Neural progenitor cell (in vitro differentiated cells): ENCODE measurements at regions not wholly inside any gene's neighbourhood (a gene's known extent, or its start where the extent isn't known, plus 50 kb on each side); places are given as distances from the start of the nearest gene placed in this dataset.

ENCODE experiments used
- DNase-seq: peaks from one replicate; pipeline ENCODE4 v3.0.0-alpha.2; 2016; ENCODE audit warnings: low spot score
- H2AFZ ChIP-seq: fragments of 200-600 bp; sonication (generic); replicated peaks from 2 replicates; pipeline ENCODE4 v1.6.1; 2016; ENCODE audit warnings: antibody characterized with exemption
- H3F3A ChIP-seq: fragments of 200-600 bp; sonication (generic); 2 replicates; pipeline ENCODE4 v1.6.1; 2016; ENCODE audit warnings: antibody characterized with exemption, low read depth
- H3K27ac ChIP-seq: fragments of 200-600 bp; sonication (generic); 2 replicates; pipeline ENCODE4 v1.5.1; 2016; ENCODE audit warnings: mild to moderate bottlenecking
- H3K27me3 ChIP-seq: fragments of 200-600 bp; sonication (generic); 2 replicates; pipeline ENCODE4 v1.6.1; 2016; ENCODE audit warnings: mild to moderate bottlenecking, moderate library complexity
- H3K36me3 ChIP-seq: fragments of 200-600 bp; sonication (generic); 2 replicates; pipeline ENCODE4 v1.5.1; 2016
- H3K4me1 ChIP-seq: fragments of 200-600 bp; sonication (generic); 2 replicates; pipeline ENCODE4 v1.6.1; 2016; ENCODE audit warnings: mixed run types
- H3K4me2 ChIP-seq: fragments of 200-600 bp; sonication (generic); 2 replicates; pipeline ENCODE4 v1.6.1; 2016
- H3K4me3 ChIP-seq: fragments of 200-600 bp; sonication (generic); 2 replicates; pipeline ENCODE4 v1.5.1; 2016
- H3K79me2 ChIP-seq: fragments of 200-600 bp; sonication (generic); 2 replicates; pipeline ENCODE4 v1.6.1; 2016; ENCODE audit warnings: low read depth
- H3K9ac ChIP-seq: fragments of 200-600 bp; sonication (generic); 2 replicates; pipeline ENCODE4 v1.6.1; 2016
- H3K9me3 ChIP-seq: fragments of 200-600 bp; sonication (generic); 2 replicates; pipeline ENCODE4 v1.5.1; 2016; ENCODE audit warnings: low read depth
- H4K20me1 ChIP-seq: fragments of 200-600 bp; sonication (generic); 2 replicates; pipeline ENCODE4 v1.6.1; 2016; ENCODE audit warnings: low read depth
- H3K27ac Mint-ChIP-seq: 3 replicates; pipeline ENCODE4 v1.8.0; 2021; ENCODE audit warnings: mixed read lengths
- H3K27me3 Mint-ChIP-seq: 2 replicates; pipeline ENCODE4 v1.8.0; 2022; ENCODE audit warnings: low read depth, mild to moderate bottlenecking, inconsistent platforms, moderate library complexity, mixed read lengths; ENCODE audit not compliant: insufficient read depth
- H3K36me3 Mint-ChIP-seq: 3 replicates; pipeline ENCODE4 v1.8.0; 2021; ENCODE audit warnings: mixed read lengths
- H3K4me1 Mint-ChIP-seq: 3 replicates; pipeline ENCODE4 v1.8.0; 2021; ENCODE audit warnings: mixed read lengths
- H3K4me3 Mint-ChIP-seq: 3 replicates; pipeline ENCODE4 v1.8.0; 2021; ENCODE audit warnings: mild to moderate bottlenecking, moderate library complexity, mixed read lengths
- H3K9me3 Mint-ChIP-seq: 3 replicates; pipeline ENCODE4 v1.8.0; 2020; ENCODE audit warnings: mixed read lengths
- EZH2 ChIP-seq: fragments of 200-600 bp; sonication (generic); IDR thresholded peaks from 2 replicates; pipeline ENCODE4 v1.6.1; 2017; ENCODE audit warnings: antibody characterized with exemption, mild to moderate bottlenecking, moderate library complexity
- EZH2phosphoT487 ChIP-seq: fragments of 200-600 bp; sonication (generic); IDR thresholded peaks from 2 replicates; pipeline ENCODE4 v1.6.1; 2017; ENCODE audit warnings: antibody characterized with exemption
- TF ChIP-seq, protein P1 (sequence below): fragments of 200-600 bp; sonication (generic); IDR thresholded peaks from 2 replicates; pipeline ENCODE4 v1.5.1; 2017; ENCODE audit warnings: antibody characterized with exemption, mild to moderate bottlenecking

DNA sequence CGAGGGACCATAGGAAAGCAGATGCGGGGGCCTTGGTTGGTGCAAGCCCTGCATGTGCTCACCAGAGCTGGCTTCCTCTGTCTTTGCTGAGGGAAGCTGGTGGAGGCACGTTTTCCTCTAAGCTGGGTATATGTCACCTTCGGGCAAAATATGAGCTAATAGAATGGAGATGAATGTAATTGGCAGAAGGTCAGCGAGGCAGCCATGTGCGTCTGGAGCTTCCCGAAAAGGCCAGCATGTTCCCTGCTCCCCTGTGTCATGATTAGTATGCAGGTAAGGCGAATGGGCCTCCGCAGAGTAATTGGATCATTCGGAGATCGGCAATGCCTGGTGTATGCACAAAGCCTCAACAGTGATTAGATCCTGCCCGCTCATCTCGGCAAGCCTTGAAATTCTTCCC lies 806.2 kb upstream of the EEF2KMT start:
- no peak overlapping the region for H3K4me3 Mint-ChIP-seq
- Histone ChIP-seq H3K4me1 (no peaks in the 10 kb centered on the region), H3K27me3 (no peaks in the 10 kb centered on the region), H3K4me3 (no peak overlapping the region), H4K20me1 (no peaks in the 10 kb centered on the region), H3K27ac (no peak overlapping the region), H2AFZ (no peak overlapping the region), H3F3A (no peaks in the 10 kb centered on the region), H3K36me3 (no peaks in the 10 kb centered on the region), H3K4me2 (no peak overlapping the region), H3K9ac (no peak overlapping the region), H3K9me3 (no peaks in the 10 kb centered on the region), H3K79me2 (no peaks in the 10 kb centered on the region)
- no peak overlapping the region for H3K27ac Mint-ChIP-seq
- no peak for DNase-seq
- peaks cover 4% of the 10 kb centered on the region for H3K9me3 Mint-ChIP-seq
- no peaks in the 10 kb centered on the region for H3K36me3 Mint-ChIP-seq
- H3K4me1 Mint-ChIP-seq: peaks cover 13% of the 10 kb centered on the region
- H3K27me3 Mint-ChIP-seq: peaks cover 9% of the 10 kb centered on the region
- TF ChIP-seq, protein P1, sequence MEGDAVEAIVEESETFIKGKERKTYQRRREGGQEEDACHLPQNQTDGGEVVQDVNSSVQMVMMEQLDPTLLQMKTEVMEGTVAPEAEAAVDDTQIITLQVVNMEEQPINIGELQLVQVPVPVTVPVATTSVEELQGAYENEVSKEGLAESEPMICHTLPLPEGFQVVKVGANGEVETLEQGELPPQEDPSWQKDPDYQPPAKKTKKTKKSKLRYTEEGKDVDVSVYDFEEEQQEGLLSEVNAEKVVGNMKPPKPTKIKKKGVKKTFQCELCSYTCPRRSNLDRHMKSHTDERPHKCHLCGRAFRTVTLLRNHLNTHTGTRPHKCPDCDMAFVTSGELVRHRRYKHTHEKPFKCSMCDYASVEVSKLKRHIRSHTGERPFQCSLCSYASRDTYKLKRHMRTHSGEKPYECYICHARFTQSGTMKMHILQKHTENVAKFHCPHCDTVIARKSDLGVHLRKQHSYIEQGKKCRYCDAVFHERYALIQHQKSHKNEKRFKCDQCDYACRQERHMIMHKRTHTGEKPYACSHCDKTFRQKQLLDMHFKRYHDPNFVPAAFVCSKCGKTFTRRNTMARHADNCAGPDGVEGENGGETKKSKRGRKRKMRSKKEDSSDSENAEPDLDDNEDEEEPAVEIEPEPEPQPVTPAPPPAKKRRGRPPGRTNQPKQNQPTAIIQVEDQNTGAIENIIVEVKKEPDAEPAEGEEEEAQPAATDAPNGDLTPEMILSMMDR: no peak
- TF ChIP-seq EZH2phosphoT487: no peak
- TF ChIP-seq EZH2: no peak

GRCh38 chr16:5903153-5903552 lies 805.6 kb upstream of the EEF2KMT start:
- TF ChIP-seq EZH2 (no peak), EZH2phosphoT487 (no peak)
- TF ChIP-seq, protein P1: no peak
- H3K4me2 ChIP-seq: no peak overlapping the region
- no peaks in the 10 kb centered on the region for H3K9me3 ChIP-seq
- H3F3A ChIP-seq: no peaks in the 10 kb centered on the region
- no peaks in the 10 kb centered on the region for H3K36me3 ChIP-seq
- peaks cover 4% of the 10 kb centered on the region for H3K9me3 Mint-ChIP-seq
- no peak overlapping the region for H3K4me3 ChIP-seq
- H3K4me1 Mint-ChIP-seq: peaks cover 13% of the 10 kb centered on the region
- H3K4me3 Mint-ChIP-seq: no peak overlapping the region
- DNase-seq: no peak
- no peaks in the 10 kb centered on the region for H3K36me3 Mint-ChIP-seq
- no peak overlapping the region for H3K27ac Mint-ChIP-seq
- H3K27ac ChIP-seq: no peak overlapping the region
- no peak overlapping the region for H3K9ac ChIP-seq
- H3K79me2 ChIP-seq: no peaks in the 10 kb centered on the region
- peaks cover 9% of the 10 kb centered on the region for H3K27me3 Mint-ChIP-seq
- H3K4me1 ChIP-seq: no peaks in the 10 kb centered on the region
- H4K20me1 ChIP-seq: no peaks in the 10 kb centered on the region
- no peaks in the 10 kb centered on the region for H3K27me3 ChIP-seq
- H2AFZ ChIP-seq: no peak overlapping the region

GRCh38 chr16:5900046-5900445 lies 802.5 kb upstream of the EEF2KMT start:
- no peaks in the 10 kb centered on the region for H3K79me2 ChIP-seq
- Mint-ChIP-seq H3K27ac (no peak overlapping the region), H3K36me3 (no peaks in the 10 kb centered on the region), H3K4me3 (no peak overlapping the region), H3K9me3 (peaks cover 4% of the 10 kb centered on the region), H3K27me3 (peaks cover 9% of the 10 kb centered on the region), H3K4me1 (peaks cover 13% of the 10 kb centered on the region)
- no peaks in the 10 kb centered on the region for H3K4me1 ChIP-seq
- H3K36me3 ChIP-seq: no peaks in the 10 kb centered on the region
- TF ChIP-seq EZH2: no peak
- no peak for TF ChIP-seq EZH2phosphoT487
- TF ChIP-seq, protein P1: no peak
- H3K9me3 ChIP-seq: no peaks in the 10 kb centered on the region
- no peak overlapping the region for H3K27ac ChIP-seq
- no peaks in the 10 kb centered on the region for H3K27me3 ChIP-seq
- H3K4me2 ChIP-seq: no peak overlapping the region
- DNase-seq: no peak
- no peaks in the 10 kb centered on the region for H4K20me1 ChIP-seq
- H3F3A ChIP-seq: no peaks in the 10 kb centered on the region
- no peak overlapping the region for H2AFZ ChIP-seq
- no peak overlapping the region for H3K9ac ChIP-seq
- no peak overlapping the region for H3K4me3 ChIP-seq
